HepG2 (cell line): ENCODE measurements at regions not wholly inside any gene's neighbourhood (a gene's known extent, or its start where the extent isn't known, plus 50 kb on each side); places are given as distances from the start of the nearest gene placed in this dataset.

Experiments used
- CREB1 ChIP-seq, 2 experiments: fragments of 450-650 bp in 1 of 2; IDR thresholded peaks; 2 replicates each; pipeline ENCODE4 v1.6.1; 2016 to 2017; ENCODE audit warnings: control low read depth in 1 of 2, mild to moderate bottlenecking in 1 of 2, missing compliant biosample characterization in 1 of 2, missing genetic modification characterization in 1 of 2
- PHF20 ChIP-seq: sonication (generic); formaldehyde crosslinking; IDR thresholded peaks from 2 replicates; pipeline ENCODE4 v1.5.0; 2020; ENCODE audit warnings: mild to moderate bottlenecking, missing genetic modification reagents
- ZNF670 ChIP-seq: sonication (generic); formaldehyde crosslinking; IDR thresholded peaks from 2 replicates; pipeline ENCODE4 v1.8.0; 2022; ENCODE audit warnings: mild to moderate bottlenecking, missing genetic modification reagents, borderline replicate concordance
- TF ChIP-seq, protein P1 (sequence below): sonication (generic); formaldehyde crosslinking; IDR thresholded peaks from 2 replicates; pipeline ENCODE4 v1.5.0; 2020; ENCODE audit warnings: mild to moderate bottlenecking, missing genetic modification reagents, moderate library complexity

DNA sequence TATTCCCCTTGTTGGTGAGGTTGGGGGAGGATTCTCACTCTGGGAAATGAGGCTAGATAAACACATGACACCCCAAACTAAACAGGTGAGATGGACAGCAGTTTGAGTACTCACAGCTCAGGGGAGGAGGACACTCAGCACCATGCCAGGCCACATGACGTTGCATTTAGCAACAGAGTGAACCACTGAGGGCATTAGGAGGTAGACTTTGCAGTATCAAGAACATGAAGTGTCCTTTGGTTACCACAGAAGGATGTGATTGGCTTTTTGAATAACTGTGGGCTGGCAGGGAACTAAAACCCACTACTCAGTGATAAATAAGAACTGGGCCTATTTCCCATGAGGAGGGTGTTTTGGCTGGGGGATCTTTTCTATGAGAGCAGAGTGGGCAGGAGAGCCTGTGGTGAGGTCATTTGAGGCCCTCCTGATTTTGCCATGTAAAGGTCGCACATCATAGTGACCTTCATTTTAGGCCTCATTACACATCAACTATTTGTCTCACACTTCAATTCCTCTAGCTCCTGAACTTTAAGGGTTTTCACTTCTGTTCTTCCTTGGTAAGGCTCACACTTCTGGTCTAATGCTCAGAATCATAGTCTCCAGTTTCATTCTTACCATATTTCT is 89.8 kb upstream of the PRKD1 start:
- TF ChIP-seq, protein P1, sequence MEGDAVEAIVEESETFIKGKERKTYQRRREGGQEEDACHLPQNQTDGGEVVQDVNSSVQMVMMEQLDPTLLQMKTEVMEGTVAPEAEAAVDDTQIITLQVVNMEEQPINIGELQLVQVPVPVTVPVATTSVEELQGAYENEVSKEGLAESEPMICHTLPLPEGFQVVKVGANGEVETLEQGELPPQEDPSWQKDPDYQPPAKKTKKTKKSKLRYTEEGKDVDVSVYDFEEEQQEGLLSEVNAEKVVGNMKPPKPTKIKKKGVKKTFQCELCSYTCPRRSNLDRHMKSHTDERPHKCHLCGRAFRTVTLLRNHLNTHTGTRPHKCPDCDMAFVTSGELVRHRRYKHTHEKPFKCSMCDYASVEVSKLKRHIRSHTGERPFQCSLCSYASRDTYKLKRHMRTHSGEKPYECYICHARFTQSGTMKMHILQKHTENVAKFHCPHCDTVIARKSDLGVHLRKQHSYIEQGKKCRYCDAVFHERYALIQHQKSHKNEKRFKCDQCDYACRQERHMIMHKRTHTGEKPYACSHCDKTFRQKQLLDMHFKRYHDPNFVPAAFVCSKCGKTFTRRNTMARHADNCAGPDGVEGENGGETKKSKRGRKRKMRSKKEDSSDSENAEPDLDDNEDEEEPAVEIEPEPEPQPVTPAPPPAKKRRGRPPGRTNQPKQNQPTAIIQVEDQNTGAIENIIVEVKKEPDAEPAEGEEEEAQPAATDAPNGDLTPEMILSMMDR (CRISPR knock-in tag), result no peak
- TF ChIP-seq CREB1 (IDR thresholded peaks at IDR 0.05) (no peak), CREB1 (CRISPR knock-in tag; IDR thresholded peaks at IDR 0.05) (no peak), ZNF670 (CRISPR knock-in tag) (no peak), PHF20 (CRISPR knock-in tag) (no peak)
